Stimulated activated CD8-positive, alpha-beta memory T cell treated with anti-CD3 and anti-CD28 coated beads, Interleukin-15, amount 100 ng/mL, for 48 hours (primary cell): ENCODE measurements at regions not wholly inside any gene's neighbourhood (a gene's known extent, or its start where the extent isn't known, plus 50 kb on each side); places are given as distances from the start of the nearest gene placed in this dataset.
A peak's percentile ranks its signal among the peaks of the same experiment; 100 is the strongest.
"Not testable (repeated sequence)": the region's sequence is repeated elsewhere in the genome, so short reads cannot be mapped to it uniquely, and the experiment has no call there.

ENCODE experiments used
- DNase-seq, 2 donors: peaks; one replicate each; pipeline ENCODE4 v3.0.0-alpha.2; 2020; ENCODE audit warnings: low read depth in 2 of 2

DNA sequence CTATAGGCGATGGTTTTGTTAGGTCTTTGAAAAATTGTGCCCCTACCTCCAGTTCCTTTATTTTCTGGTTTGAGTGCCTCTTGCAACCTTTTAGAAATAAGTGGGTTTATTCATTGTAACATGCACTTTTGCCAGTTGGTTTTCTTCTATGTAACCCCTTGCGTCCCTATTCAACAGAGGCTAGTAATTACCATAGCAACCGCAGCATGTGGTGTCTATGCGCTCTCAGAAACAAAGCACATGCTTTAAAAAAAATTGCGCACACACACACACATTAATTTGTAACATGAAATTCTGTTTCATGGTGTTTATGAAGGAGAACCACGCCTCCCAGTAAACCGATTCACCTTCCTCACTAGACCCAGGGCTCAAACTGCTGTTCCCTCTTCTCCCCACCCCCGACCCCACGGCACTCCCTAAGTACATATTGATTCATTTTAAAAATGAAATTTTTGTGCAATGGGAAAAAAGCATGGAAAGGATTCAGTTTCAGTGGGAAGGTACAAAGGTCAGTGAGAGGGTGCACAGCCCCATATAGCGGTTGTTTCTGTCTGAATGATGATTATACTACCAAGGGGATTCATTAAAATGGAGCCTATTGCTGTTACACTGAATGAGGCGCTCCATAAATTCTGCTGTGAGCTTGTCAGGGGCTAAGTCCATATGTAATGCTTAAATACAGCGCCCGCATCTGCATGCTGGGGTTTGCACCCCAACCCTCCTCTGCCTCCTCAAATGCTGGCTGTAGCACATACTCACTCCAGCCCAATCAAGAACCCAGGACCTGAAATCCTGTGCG is 206.9 kb downstream of the ICOS start:
- DNase-seq, result no peak

- DNase-seq, result no peak
Observed at GRCh38 chr2:204144492-204144891, 207.9 kb downstream of the ICOS start.

GRCh38 chr2:204145263-204145751 is 208.7 kb downstream of the ICOS start:
- DNase-seq, result peak; percentile 63 to 64

GRCh38 chr2:204145791-204146190 is 209.2 kb downstream of the ICOS start:
- no peak for DNase-seq

DNA sequence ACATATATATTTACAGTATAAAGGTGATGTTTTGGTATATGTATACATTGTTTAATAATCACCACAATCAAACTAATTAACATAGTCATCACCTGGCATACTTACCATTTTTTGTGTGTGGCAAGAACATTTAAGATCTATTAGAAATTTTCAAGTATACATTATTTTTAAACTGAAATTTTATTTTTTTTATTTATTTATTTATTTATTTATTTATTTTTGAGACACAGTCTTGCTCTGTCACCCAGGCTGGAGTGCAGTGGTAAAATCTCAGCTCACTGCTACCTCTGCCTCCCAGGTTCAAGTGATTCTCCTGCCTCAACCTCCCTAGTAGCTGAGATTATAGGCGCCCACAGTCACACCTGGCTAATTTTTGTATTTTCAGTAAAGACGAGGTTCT is 210.5 kb downstream of the ICOS start:
- DNase-seq, result not testable (repeated sequence)

GRCh38 chr2:204150721-204151120 is 214.2 kb downstream of the ICOS start:
- DNase-seq, result no peak

- no peak for DNase-seq
Observed at GRCh38 chr2:204152616-204153015, 216.1 kb downstream of the ICOS start.

- DNase-seq, result no peak
Observed at GRCh38 chr2:204154863-204155262, 218.3 kb downstream of the ICOS start.

- DNase-seq, result no peak
Observed at GRCh38 chr2:204156456-204156855, 219.9 kb downstream of the ICOS start.

- no peak for DNase-seq
Observed at GRCh38 chr2:204157684-204158083, 221.1 kb downstream of the ICOS start.

DNA sequence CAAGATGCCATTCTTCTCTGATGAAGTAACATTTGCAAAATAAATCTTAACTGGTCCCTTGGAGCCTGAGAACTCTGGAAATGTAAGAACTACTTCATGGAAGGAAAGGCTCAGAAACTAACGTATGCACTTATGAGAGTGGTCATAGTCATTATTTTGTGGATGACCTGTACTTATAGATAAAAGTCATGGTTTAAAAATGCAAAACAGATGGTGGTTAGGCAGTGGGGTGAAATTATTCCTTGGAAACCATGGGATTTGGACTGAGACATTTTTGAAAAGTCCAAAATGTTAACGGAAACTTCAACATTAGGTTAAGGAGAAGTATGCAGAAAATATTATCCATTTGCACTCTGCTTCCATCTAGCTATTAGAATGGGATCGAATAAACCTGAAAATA is 223.0 kb downstream of the ICOS start:
- DNase-seq, result no peak

- DNase-seq, result no peak
Observed at GRCh38 chr2:204160989-204161388, 224.4 kb downstream of the ICOS start.

DNA sequence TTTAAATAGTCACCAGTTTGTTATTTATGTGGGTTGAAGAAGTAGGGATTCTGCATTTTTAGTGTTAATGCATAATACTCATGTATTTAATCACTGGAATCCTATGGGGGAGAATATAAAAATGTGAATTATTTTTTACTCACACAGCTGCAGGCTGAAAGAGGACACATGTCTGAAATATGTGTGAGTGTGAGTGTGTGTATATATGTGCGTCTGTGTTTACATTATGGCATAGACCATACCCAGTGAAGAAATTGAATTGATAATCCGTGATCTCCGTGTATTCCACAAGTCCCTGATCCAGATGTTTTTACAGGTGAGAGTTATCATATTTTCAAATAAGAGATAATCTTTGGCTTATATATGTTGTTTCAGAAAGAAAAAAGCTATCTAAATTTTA is 225.3 kb downstream of the ICOS start:
- DNase-seq, result no peak

DNA sequence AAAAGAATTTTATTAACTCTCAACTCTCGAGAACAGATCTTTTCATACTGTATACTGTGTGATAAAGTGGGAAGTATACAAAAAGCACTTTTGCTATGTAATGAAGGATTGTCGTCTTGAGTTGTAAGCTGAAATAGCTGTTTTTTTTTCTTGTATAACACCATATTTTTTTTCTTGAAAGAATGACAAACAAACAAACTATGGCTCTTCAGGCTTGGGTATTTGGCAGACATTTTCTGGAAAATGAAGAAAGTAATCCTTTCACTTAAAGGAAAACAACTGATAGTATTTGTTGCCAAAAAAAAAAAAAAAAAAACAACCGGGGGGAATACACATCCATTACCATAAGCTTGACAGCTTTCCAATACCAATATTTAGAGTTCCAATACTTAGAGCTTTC is 230.4 kb downstream of the ICOS start:
- DNase-seq, result no peak

DNA sequence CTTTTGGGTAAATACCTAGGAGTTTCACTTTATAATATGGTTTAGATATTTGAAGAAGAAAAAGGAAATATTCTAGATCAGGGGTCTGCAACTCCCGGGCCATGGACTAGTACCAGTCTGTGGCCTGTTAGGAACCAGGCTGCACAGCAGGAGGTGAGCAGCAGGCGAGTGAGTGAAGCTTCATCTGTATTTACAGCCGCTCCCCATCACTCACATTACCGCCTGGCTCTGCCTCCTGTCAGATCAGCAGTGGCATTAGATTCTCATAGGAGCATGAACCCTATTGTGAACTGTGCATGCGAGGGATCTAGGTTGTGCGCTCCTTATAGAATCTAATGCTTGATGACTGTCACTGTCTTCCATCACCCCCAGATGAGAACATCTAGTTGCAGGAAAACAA is 231.1 kb downstream of the ICOS start:
- DNase-seq, result not testable (repeated sequence)

DNA sequence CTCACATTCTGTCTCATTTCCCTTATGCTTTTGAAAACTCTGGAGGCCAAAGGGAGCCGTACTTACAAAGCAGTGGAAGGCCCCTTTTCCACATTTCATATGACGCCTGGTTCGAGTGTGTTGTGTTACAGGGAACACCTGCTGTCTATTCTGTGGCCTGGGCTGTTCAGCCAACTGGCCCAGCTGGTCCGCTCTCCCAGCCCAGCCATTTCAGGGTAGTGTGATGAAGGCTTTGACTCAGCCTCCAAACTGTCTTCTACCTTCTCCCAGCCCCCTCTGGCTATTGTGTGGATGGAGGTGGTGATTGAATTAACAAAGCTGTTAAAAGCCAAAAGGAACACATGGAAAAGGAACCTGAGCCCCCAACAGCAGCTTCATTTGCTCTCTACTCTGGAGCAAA is 233.8 kb downstream of the ICOS start:
- no peak for DNase-seq

GRCh38 chr2:204171432-204172144 is 235.0 kb downstream of the ICOS start:
- no peak for DNase-seq

DNA sequence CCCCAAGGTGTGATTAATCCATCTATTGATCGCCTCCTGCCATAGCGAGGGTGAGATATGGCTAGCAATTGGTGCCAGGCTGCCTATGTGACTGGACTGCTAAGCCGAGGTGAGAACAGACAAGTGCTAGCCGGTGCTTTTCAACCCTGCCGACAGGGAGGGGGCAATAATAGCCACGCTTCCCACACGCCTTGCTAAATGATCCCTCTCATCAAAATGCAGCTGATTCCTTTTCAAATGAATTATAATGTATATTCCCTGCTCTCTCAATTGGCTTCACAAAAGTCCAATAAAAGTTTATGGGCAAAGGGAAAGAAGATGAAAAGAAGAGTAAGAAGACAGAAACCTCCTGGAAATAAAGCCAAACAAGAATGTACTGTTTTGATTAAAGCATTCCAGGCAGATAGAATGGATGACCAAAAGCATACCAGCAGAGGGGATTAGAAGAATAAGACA is 235.6 kb downstream of the ICOS start:
- DNase-seq, result no peak

GRCh38 chr2:204174034-204174433 is 237.5 kb downstream of the ICOS start:
- DNase-seq, result no peak

- DNase-seq, result no peak
Observed at GRCh38 chr2:204175552-204176271, 239.1 kb downstream of the ICOS start.

- DNase-seq, result no peak
Observed at GRCh38 chr2:204176306-204176705, 239.7 kb downstream of the ICOS start.

DNA sequence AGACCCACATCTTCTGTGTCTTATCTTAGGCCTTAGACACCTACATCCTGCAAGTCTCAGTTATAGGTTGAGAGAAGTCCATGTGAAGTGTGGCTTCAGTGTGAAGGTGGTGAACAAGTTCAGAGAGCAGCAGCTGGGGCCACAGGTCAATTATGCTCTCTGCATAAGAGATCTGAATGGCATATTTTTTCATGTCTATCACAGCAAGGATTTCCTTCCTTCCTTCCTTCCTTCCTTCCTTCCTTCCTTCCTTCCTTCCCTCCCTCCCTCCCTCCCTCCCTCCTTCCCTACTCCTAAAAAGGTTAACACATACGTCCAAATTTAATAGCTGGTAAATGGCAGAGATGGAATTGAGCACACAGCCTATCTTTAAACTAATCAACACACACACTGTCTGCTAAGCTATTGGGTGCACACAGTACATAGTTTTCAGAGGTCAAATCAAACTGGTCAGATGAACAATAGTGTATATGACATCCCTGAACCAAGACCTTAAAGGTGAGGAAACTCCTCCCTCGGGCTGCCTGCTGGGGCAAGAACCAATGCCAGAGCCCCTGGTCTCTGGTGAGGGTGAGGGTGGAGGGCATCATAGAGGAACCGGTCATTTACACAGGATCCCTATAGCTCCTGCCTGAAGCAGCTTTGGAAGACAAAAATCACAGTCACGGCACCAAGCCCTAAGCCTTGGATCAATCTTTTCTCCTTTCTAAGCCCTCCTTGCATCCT is 240.9 kb downstream of the ICOS start:
- no peak for DNase-seq
